Esophagus mucosa (tissue), 1 donor: ENCODE measurements at regions not wholly inside any gene's neighbourhood (a gene's known extent, or its start where the extent isn't known, plus 50 kb on each side); places are given as distances from the start of the nearest gene placed in this dataset.
"Not testable (repeated sequence)": the region's sequence is repeated elsewhere in the genome, so short reads cannot be mapped to it uniquely, and the experiment has no call there.

ENCODE experiments used
- ATAC-seq: fragments of 200-7000 bp; cut with Tn5 transposase; one replicate; pipeline ENCODE4 v1.9.1; 2020
- donor health status: DM: yes; HTN: yes; CAD: no.

- no peak for ATAC-seq
These were observed 354.6 kb downstream of the FSIP2 start for GRCh38 chr2:186093174-186093573.

- ATAC-seq: no peak
These were observed 360.2 kb downstream of the FSIP2 start for GRCh38 chr2:186098821-186099220.

GRCh38 chr2:186099826-186100225 lies 361.2 kb downstream of the FSIP2 start:
- ATAC-seq: no peak

GRCh38 chr2:186100636-186101035 lies 362.0 kb downstream of the FSIP2 start:
- ATAC-seq: no peak

GRCh38 chr2:186101616-186102015 lies 363.0 kb downstream of the FSIP2 start:
- ATAC-seq: no peak

- ATAC-seq: no peak
These were observed 364.7 kb downstream of the FSIP2 start for GRCh38 chr2:186103276-186103675.

- ATAC-seq: peak; percentile 70
These were observed 366.6 kb downstream of the FSIP2 start for GRCh38 chr2:186105016-186105724.

GRCh38 chr2:186108470-186108869 lies 369.9 kb downstream of the FSIP2 start:
- ATAC-seq: no peak

- ATAC-seq: no peak
These were observed 372.8 kb upstream of the ZC3H15 start for GRCh38 chr2:186113284-186113683.

- no peak for ATAC-seq
These were observed 360.9 kb upstream of the ZC3H15 start for GRCh38 chr2:186125156-186125555.

- ATAC-seq: no peak
These were observed 360.4 kb upstream of the ZC3H15 start for GRCh38 chr2:186125625-186126024.

- ATAC-seq: no peak
These were observed 359.9 kb upstream of the ZC3H15 start for GRCh38 chr2:186126181-186126580.

GRCh38 chr2:186129767-186130581 lies 356.1 kb upstream of the ZC3H15 start:
- no peak for ATAC-seq

GRCh38 chr2:186130748-186131641 lies 355.1 kb upstream of the ZC3H15 start:
- no peak for ATAC-seq

GRCh38 chr2:186135686-186136085 lies 350.4 kb upstream of the ZC3H15 start:
- ATAC-seq: no peak

GRCh38 chr2:186136860-186137259 lies 349.2 kb upstream of the ZC3H15 start:
- no peak for ATAC-seq

GRCh38 chr2:186138845-186139244 lies 347.2 kb upstream of the ZC3H15 start:
- ATAC-seq: no peak

- no peak for ATAC-seq
These were observed 327.0 kb upstream of the ZC3H15 start for GRCh38 chr2:186159101-186159500.

GRCh38 chr2:186164325-186164724 lies 321.7 kb upstream of the ZC3H15 start:
- ATAC-seq: no peak

GRCh38 chr2:186170693-186171092 lies 315.4 kb upstream of the ZC3H15 start:
- no peak for ATAC-seq

GRCh38 chr2:186181625-186182024 lies 304.4 kb upstream of the ZC3H15 start:
- no peak for ATAC-seq

GRCh38 chr2:186182366-186182765 lies 303.7 kb upstream of the ZC3H15 start:
- not testable (repeated sequence) for ATAC-seq

- no peak for ATAC-seq
These were observed 302.7 kb upstream of the ZC3H15 start for GRCh38 chr2:186183406-186183805.
